H1 (cell line): ENCODE measurements at regions not wholly inside any gene's neighbourhood (a gene's known extent, or its start where the extent isn't known, plus 50 kb on each side); places are given as distances from the start of the nearest gene placed in this dataset.

Experiments used
- BRCA1 ChIP-seq: IDR thresholded peaks from 2 replicates; pipeline ENCODE4 v1.6.1; 2012; ENCODE audit warnings: low read depth, low read length, improper control_type of control experiment
- JUND ChIP-seq: IDR thresholded peaks from 2 replicates; pipeline ENCODE4 v1.6.1; 2011; ENCODE audit warnings: mild to moderate bottlenecking, improper control_type of control experiment, low read length
- POLR2AphosphoS5 ChIP-seq: IDR thresholded peaks from 2 replicates; pipeline ENCODE4 v1.6.1; 2011; ENCODE audit warnings: low read depth, low read length
- RXRA ChIP-seq: IDR thresholded peaks from 2 replicates; pipeline ENCODE4 v1.6.1; 2011; ENCODE audit warnings: low read depth, mild to moderate bottlenecking, low read length, moderate library complexity; ENCODE audit not compliant: insufficient read depth
- SAP30 ChIP-seq: fragments of 300-600 bp; sonication (generic); IDR thresholded peaks from 2 replicates; pipeline ENCODE4 v1.7.1; 2012; ENCODE audit warnings: low read length, moderate library complexity, mild to moderate bottlenecking, inconsistent platforms; ENCODE audit not compliant: insufficient read depth, insufficient replicate concordance
- TBP ChIP-seq: IDR thresholded peaks from 2 replicates; pipeline ENCODE4 v1.6.1; 2011; ENCODE audit warnings: low read depth, low read length, improper control_type of control experiment

GRCh38 chr2:176514805-176515500 is 245.7 kb downstream of the MTX2 start (continued):
- TF ChIP-seq POLR2AphosphoS5 (no peak), RXRA (no peak), BRCA1 (no peak), JUND (no peak), TBP (no peak), SAP30 (no peak)
